Activated CD4-positive, alpha-beta T cell treated with anti-CD3 and anti-CD28 coated beads for 4 hours (primary cell): ENCODE measurements at regions not wholly inside any gene's neighbourhood (a gene's known extent, or its start where the extent isn't known, plus 50 kb on each side); places are given as distances from the start of the nearest gene placed in this dataset.

Experiments used
- DNase-seq, 2 donors: peaks; one replicate each; pipeline ENCODE4 v3.0.0-alpha.2; 2020

DNA sequence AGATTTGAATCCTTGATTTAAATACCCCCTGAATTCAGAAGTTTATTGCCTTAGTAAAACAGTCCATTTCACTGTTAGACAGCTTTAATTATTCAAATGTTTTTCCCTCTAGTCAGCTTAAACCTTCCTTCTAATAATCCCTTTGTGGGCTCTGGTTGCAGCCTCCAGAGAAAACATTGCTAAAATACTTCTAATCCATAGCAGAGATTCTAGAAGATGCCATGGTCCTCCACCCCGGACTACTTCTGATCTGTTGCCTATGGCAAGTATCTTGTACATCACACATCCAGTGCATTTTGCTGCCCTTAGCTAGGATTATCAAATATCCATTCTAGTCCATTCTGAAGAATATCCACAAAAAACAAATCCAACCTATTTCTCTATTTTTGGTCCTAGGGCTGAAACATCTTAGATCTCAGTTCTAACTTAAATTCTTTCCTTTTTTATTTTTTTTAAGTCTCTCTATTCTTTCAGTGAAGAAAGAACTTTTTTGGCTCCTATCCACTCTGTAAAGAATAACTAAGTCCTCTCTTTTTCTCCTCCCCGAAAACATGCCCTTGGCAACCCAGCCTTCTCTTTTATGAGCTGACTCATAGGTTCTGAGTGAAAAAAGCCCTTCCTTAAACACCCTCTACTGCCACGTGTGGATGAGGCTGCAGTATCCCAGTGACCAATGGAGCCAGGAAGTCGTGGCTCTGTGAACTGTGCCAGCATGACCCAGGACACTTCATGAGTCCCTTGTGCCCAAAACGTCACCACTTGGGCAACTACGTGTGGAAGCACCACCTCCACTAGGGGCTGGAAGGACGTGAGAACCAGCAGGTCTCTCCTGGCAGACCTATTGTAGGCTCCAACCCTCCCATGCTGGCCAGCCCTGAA, 349.8 kb downstream of the TNS1 start:
- DNase-seq = no peak

GRCh38 chr2:217650716-217651360, 352.0 kb downstream of the TNS1 start:
- DNase-seq = no peak

- no peak for DNase-seq
These were observed 352.6 kb downstream of the TNS1 start for GRCh38 chr2:217650229-217650628.

GRCh38 chr2:217647925-217648324, 354.9 kb downstream of the TNS1 start:
- DNase-seq = no peak

- DNase-seq = no peak
These were observed 355.6 kb downstream of the TNS1 start for GRCh38 chr2:217647226-217647625.

- no peak for DNase-seq
These were observed 356.9 kb downstream of the TNS1 start for GRCh38 chr2:217645896-217646295.

GRCh38 chr2:217643789-217644301, 358.9 kb downstream of the TNS1 start:
- DNase-seq = no peak

- no peak for DNase-seq
These were observed 359.9 kb downstream of the TNS1 start for GRCh38 chr2:217642944-217643343.

- DNase-seq = no peak
These were observed 360.8 kb downstream of the TNS1 start for GRCh38 chr2:217641960-217642359.

GRCh38 chr2:217639481-217639880, 363.3 kb downstream of the TNS1 start:
- DNase-seq = no peak

DNA sequence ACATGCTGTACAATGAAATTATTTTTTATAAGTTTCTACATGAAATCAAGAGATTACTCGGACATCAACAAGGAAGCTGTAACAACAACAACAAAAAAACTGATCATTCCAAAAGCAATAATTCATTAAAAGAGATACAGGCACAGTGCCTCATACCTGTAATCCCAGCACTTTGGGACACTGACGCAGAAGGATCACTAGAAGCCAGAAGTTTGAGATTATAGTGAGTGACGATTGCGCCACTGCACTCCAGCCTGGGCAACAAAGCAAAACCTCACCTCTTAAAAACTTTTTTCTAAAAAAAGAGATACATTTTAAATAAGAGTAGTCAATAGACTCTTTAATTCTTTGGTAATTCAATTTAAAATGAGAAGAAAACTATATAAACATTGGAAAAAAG, 364.3 kb downstream of the TNS1 start:
- DNase-seq = no peak

DNA sequence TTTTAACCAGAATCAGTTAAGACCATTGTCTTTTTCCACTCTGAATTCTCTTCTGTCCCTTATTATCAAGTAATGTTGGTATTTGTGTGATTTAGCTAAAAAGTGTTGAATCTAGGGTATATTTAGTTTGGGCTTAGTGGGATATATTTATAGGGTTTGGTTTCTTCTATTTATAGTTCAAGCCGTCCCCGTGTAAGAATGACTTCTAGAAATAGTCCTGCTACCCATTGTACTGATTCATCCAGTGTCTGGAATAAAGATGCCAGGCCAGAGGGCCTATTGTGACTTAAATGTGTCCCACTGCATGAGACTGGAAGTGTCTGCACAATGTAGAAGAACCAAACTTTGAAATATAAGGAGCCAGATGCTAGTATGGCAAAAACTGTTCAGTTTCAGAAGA, 364.8 kb downstream of the TNS1 start:
- no peak for DNase-seq

- no peak for DNase-seq
These were observed 365.7 kb downstream of the TNS1 start for GRCh38 chr2:217636991-217637561.

DNA sequence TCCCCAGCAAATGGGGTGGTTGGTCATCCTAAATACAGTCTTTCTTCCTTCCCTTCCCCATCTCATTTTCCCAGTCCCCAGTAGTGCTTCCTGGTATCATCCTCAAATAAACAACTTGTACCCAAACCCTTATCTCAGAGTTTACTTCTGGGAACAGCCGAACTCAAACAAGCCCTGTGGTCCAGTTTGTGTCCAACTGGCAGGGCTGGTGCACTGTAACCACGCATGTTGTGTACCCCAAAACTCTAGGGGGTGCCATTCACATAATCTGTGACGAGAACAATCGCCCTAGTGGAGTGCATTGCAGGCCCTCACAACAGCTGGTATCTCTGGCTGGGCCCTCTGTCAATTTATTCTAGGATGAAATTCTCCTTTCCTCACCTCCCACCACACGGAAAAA, 366.2 kb downstream of the TNS1 start:
- no peak for DNase-seq

- no peak for DNase-seq
These were observed 367.9 kb downstream of the TNS1 start for GRCh38 chr2:217634871-217635270.

- no peak for DNase-seq
These were observed 370.8 kb downstream of the TNS1 start for GRCh38 chr2:217632043-217632442.

GRCh38 chr2:217631115-217631514, 371.7 kb downstream of the TNS1 start:
- DNase-seq = no peak

DNA sequence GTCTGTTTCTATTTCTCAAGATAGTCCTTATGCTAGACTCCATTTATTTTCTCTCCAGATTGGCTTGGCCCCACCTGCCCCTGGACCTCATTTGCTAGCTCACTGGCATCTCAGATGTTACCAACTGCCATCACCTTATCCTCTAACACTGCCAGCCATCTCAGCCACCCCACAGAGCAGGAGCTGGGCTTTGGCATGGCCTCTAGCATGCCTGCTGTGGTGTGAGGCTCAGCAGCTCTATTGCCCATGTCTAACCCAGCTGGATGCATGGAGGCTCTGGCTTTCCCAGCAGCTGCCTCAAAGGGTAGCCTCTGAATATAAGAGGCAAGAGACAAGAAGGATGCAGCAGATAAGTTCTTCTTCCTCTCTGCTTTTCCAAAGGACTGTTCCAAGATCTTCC, 373.4 kb downstream of the TNS1 start:
- DNase-seq = no peak

- no peak for DNase-seq
These were observed 374.7 kb downstream of the TNS1 start for GRCh38 chr2:217628061-217628460.

DNA sequence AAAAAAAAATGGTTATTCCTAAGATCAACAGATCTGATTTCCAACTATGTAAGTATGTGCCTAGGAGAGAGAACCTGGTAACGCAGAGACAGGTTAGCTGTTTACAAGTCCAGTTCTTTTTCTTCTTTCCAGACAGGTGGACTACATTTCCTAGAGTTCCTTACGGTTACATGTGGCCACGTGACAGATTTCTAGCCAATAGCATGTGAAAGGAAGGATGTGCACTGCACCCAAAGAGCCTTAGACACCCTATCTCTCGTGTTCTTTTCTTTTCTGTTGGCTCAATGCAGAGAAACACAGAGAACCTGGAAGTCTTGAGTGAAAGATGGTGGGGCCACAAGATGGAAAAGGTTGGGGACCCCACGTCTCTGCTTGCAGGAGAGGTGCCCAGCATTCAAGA, 375.9 kb downstream of the TNS1 start:
- no peak for DNase-seq

GRCh38 chr2:217625557-217626169, 377.1 kb downstream of the TNS1 start:
- no peak for DNase-seq

DNA sequence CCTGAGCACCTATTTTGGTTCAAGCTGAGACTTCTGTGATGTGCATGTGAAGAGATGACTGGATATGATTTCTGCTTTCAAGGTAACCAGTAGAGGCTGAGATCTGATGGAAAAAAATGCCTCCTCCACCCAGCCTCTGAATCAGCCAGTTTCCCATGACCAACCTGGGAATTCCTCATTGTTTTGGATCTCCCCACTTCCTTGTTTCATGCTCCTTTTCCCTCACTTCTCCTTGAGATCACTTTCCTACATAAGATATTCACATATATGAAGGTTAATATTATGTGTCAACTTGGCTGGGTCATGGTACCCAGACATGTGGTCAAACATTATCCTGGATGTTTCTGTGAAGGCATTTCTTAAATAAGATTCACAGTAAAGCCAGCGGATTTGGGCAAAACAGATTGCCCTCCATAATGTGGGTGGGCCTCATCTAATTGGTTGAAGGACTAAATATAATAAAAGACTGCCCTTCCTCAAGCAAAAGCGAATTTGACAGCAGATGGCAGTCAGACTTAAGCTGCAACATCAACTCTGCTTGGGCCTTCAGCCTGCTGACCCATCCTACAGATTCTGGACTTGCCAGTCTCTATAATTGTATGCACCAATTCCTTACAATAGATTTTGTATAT, 379.4 kb downstream of the TNS1 start:
- DNase-seq = no peak
